Neural crest cell (in vitro differentiated cells): ENCODE measurements at regions not wholly inside any gene's neighbourhood (a gene's known extent, or its start where the extent isn't known, plus 50 kb on each side); places are given as distances from the start of the nearest gene placed in this dataset.

Experiments
- DNase-seq: peaks from one replicate; pipeline ENCODE4 v3.0.0; 2021; ENCODE audit warnings: low read depth, mixed read lengths, low spot score
- H3K27ac Mint-ChIP-seq: one replicate; pipeline ENCODE4 v1.8.0; 2021; ENCODE audit warnings: mild to moderate bottlenecking, mixed read lengths; ENCODE audit not compliant: unreplicated experiment
- H3K27me3 Mint-ChIP-seq: 2 replicates; pipeline ENCODE4 v1.8.0; 2021; ENCODE audit warnings: low read depth, mild to moderate bottlenecking, mixed read lengths
- H3K36me3 Mint-ChIP-seq: 2 replicates; pipeline ENCODE4 v1.8.0; 2021; ENCODE audit warnings: low read depth, mild to moderate bottlenecking, mixed read lengths
- H3K4me1 Mint-ChIP-seq: 2 replicates; pipeline ENCODE4 v1.8.0; 2021; ENCODE audit warnings: mixed read lengths
- H3K4me3 Mint-ChIP-seq: one replicate; pipeline ENCODE4 v1.8.0; 2021; ENCODE audit warnings: mild to moderate bottlenecking, mixed read lengths
- H3K9me3 Mint-ChIP-seq: 2 replicates; pipeline ENCODE4 v1.8.0; 2021; ENCODE audit warnings: mixed read lengths
- TF ChIP-seq, protein P1 (sequence below): fragments of 200-600 bp; sonication (generic); conservative IDR thresholded peaks from 2 replicates; pipeline ENCODE4 v1.5.0; 2021; ENCODE audit warnings: antibody characterized with exemption, mild to moderate bottlenecking

GRCh38 chr18:47689371-47689770 is 241.1 kb downstream of the SMAD2 start:
- H3K4me1 Mint-ChIP-seq: no peaks in the 10 kb centered on the region
- no peak for DNase-seq
- no peaks in the 10 kb centered on the region for H3K9me3 Mint-ChIP-seq
- H3K27ac Mint-ChIP-seq: no peak overlapping the region
- no peak overlapping the region for H3K4me3 Mint-ChIP-seq
- H3K36me3 Mint-ChIP-seq: no peaks in the 10 kb centered on the region
- peaks cover 12% of the 10 kb centered on the region for H3K27me3 Mint-ChIP-seq
- TF ChIP-seq, protein P1, sequence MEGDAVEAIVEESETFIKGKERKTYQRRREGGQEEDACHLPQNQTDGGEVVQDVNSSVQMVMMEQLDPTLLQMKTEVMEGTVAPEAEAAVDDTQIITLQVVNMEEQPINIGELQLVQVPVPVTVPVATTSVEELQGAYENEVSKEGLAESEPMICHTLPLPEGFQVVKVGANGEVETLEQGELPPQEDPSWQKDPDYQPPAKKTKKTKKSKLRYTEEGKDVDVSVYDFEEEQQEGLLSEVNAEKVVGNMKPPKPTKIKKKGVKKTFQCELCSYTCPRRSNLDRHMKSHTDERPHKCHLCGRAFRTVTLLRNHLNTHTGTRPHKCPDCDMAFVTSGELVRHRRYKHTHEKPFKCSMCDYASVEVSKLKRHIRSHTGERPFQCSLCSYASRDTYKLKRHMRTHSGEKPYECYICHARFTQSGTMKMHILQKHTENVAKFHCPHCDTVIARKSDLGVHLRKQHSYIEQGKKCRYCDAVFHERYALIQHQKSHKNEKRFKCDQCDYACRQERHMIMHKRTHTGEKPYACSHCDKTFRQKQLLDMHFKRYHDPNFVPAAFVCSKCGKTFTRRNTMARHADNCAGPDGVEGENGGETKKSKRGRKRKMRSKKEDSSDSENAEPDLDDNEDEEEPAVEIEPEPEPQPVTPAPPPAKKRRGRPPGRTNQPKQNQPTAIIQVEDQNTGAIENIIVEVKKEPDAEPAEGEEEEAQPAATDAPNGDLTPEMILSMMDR: no peak

DNA sequence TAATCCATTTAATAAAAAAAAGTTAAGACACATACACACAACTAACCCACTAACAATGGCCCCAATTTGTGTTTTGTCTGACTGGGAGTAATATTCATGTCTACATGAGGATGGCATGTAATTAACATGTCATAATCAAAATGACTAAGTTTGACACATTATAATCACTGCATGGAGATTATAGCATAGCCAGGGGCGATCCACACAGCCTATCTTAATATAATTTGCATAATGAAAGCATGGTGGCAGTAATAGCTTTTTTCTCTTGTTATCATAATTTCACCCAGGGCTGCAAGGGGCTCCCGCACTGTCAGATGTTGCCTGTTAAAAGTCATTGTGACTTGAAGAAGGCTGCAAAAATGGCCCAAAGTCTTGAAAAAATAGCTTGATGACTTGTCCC is 243.7 kb downstream of the SMAD2 start:
- Mint-ChIP-seq H3K36me3 (no peaks in the 10 kb centered on the region), H3K4me3 (no peak overlapping the region), H3K27me3 (no peaks in the 10 kb centered on the region), H3K9me3 (no peaks in the 10 kb centered on the region), H3K27ac (no peak overlapping the region), H3K4me1 (no peaks in the 10 kb centered on the region)
- no peak for DNase-seq
- TF ChIP-seq, protein P1: no peak

DNA sequence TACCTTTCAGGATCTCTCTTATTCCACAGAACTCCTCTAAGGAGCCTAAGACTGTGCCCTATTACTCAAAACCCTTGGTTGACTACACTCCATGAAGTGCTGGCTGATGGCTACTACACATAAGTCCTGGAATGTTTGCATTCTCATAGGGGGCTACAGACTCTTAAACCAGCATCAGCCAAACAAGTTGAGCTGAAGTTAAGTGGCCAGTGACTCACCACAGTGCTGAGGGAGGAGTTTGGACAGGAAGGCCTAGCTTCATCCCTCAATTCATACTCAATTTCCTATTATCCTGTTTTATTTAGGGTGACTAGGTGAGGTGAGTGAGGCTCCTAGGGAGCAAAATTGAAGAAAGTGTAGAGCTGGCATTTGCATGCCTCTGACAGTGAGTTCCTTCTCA is 246.7 kb downstream of the SMAD2 start:
- Mint-ChIP-seq H3K4me1 (no peaks in the 10 kb centered on the region), H3K27me3 (no peaks in the 10 kb centered on the region), H3K9me3 (no peaks in the 10 kb centered on the region), H3K27ac (no peak overlapping the region), H3K4me3 (no peak overlapping the region), H3K36me3 (no peaks in the 10 kb centered on the region)
- DNase-seq: no peak
- TF ChIP-seq, protein P1: no peak

DNA sequence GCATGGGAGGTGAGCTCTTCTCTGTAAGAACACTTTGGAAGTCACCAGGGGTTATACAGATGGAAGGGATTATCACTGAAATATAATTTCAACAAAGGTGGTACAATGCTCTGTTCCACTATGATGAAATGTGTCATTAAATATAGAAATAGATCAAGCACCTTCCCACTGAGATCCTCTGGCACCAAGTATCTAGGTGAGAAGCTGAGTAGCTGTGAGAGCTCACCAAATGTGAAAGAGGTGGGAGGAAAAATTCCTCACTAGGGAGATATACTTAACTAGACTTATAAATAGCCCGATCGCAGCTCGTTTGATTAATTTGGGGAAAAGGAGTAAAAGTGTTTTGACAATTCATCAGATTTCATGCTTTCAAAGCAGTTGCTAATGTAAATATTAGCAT is 247.6 kb downstream of the SMAD2 start:
- Mint-ChIP-seq H3K36me3 (no peaks in the 10 kb centered on the region), H3K4me1 (no peaks in the 10 kb centered on the region), H3K4me3 (no peak overlapping the region), H3K27me3 (no peaks in the 10 kb centered on the region), H3K9me3 (no peaks in the 10 kb centered on the region), H3K27ac (no peak overlapping the region)
- DNase-seq: no peak
- TF ChIP-seq, protein P1: no peak

- no peak for DNase-seq
- Mint-ChIP-seq H3K4me3 (no peak overlapping the region), H3K36me3 (no peaks in the 10 kb centered on the region), H3K27me3 (no peaks in the 10 kb centered on the region), H3K27ac (no peak overlapping the region), H3K4me1 (no peaks in the 10 kb centered on the region), H3K9me3 (no peaks in the 10 kb centered on the region)
- TF ChIP-seq, protein P1: no peak
Observed at GRCh38 chr18:47680488-47680887, 250.0 kb downstream of the SMAD2 start.

DNA sequence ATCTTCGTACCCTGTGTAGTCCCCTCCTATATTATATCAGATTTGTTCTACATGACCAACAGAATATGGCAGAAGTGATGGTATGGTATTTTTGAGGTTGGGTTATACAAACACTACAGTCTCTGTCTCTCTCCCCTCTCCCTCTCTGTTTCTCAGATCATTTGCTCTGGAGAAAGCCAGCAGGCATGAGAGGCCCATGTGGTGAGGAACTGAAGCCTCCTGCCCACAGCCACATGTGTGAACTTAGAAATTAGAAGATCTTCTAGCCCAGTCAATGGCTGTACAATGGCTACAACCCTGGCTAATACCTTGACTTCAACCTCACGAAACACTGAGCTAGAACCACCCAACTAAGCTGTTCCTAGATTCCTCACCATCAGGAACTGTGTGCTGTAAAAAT is 250.6 kb downstream of the SMAD2 start:
- Mint-ChIP-seq H3K27me3 (no peaks in the 10 kb centered on the region), H3K27ac (no peak overlapping the region), H3K36me3 (no peaks in the 10 kb centered on the region)

More for the DNA sequence above, 250.6 kb downstream of the SMAD2 start:
- no peaks in the 10 kb centered on the region for H3K9me3 Mint-ChIP-seq
- TF ChIP-seq, protein P1: no peak
- no peaks in the 10 kb centered on the region for H3K4me1 Mint-ChIP-seq
- H3K4me3 Mint-ChIP-seq: no peak overlapping the region
- DNase-seq: no peak
